ENCODE measurements at regions not wholly inside any gene's neighbourhood (a gene's known extent, or its start where the extent isn't known, plus 50 kb on each side); places are given as distances from the start of the nearest gene placed in this dataset.

DNA sequence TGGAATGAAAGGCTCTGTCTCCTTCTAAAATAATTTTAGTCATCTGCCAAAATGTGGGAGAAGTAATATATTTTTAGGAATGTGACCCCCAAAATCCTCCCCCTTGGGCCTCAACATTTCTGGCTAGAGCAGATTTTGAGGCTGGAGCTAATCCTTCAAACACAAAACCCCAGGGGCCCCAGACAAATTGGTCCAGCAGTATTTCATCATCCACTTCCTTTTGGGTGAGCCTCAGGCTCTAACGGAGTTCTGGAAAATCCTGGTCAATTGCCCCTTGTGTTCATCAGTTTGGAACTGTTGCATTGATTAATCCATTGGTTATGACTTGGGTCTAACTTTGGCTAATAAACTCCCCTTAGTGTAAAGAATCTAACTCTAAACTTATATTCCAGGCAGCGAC lies 67.4 kb upstream of the PCDH19 start:
- TF ChIP-seq, protein P1, sequence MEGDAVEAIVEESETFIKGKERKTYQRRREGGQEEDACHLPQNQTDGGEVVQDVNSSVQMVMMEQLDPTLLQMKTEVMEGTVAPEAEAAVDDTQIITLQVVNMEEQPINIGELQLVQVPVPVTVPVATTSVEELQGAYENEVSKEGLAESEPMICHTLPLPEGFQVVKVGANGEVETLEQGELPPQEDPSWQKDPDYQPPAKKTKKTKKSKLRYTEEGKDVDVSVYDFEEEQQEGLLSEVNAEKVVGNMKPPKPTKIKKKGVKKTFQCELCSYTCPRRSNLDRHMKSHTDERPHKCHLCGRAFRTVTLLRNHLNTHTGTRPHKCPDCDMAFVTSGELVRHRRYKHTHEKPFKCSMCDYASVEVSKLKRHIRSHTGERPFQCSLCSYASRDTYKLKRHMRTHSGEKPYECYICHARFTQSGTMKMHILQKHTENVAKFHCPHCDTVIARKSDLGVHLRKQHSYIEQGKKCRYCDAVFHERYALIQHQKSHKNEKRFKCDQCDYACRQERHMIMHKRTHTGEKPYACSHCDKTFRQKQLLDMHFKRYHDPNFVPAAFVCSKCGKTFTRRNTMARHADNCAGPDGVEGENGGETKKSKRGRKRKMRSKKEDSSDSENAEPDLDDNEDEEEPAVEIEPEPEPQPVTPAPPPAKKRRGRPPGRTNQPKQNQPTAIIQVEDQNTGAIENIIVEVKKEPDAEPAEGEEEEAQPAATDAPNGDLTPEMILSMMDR (IDR thresholded peaks at IDR 0.05), result no peak
- no peak for TF ChIP-seq POLR2A (IDR thresholded peaks at IDR 0.05)
